K562 (cell line): ENCODE measurements at regions not wholly inside any gene's neighbourhood (a gene's known extent, or its start where the extent isn't known, plus 50 kb on each side); places are given as distances from the start of the nearest gene placed in this dataset.

Experiments
- ATAC-seq: fragments of 200-7000 bp; cut with Tn5 transposase; 3 replicates; pipeline ENCODE4 v1.9.1; 2020; ENCODE audit warnings: moderate library complexity
- BruUV-seq: library from RNA; stranded (reverse); fragments of 400-500 nt; replicated peaks from 2 replicates; lab custom pipeline; 2021; lab: Mats Ljungman, UMichigan
- CTCF ChIA-PET: fragments of 300-600 bp; formaldehyde crosslinking; extraction: SDS; loops from one replicate; lab custom pipeline; 2021; ENCODE audit warnings: low intra/inter-chr PET ratio; lab: Yijun Ruan, JAX
- POLR2A ChIA-PET: fragments of 300-600, 350-650 bp; sonication (Branson Sonifier 250); formaldehyde crosslinking; extraction: SDS; loops from one replicate; lab custom pipeline; 2021; ENCODE audit warnings: antibody characterized with exemption, inconsistent platforms; lab: Yijun Ruan, JAX
- DNase-seq, 4 experiments: peaks; one replicate each; pipeline versions ENCODE4 v3.0.0 to v3.0.0-alpha.2; 2011 to 2018; ENCODE audit warnings: low spot score in 3 of 4, mixed read lengths in 3 of 4; ENCODE audit errors: extremely low read depth in 1 of 4
- FAIRE-seq: peaks from 2 replicates; lab custom pipeline; 2011; peaks lifted over from hg19 to GRCh38; lab: Jason Lieb, UNC
- H2AFZ ChIP-seq: 2 replicates; pipeline ENCODE4 v1.6.0; 2011; ENCODE audit warnings: low read depth, low read length, control low read depth, inconsistent platforms
- H3K27ac ChIP-seq: fragments of 200-600 bp; 3 replicates; pipeline ENCODE4 v1.8.0; 2011; ENCODE audit warnings: low read depth, mild to moderate bottlenecking, control low read depth, inconsistent platforms, low read length, moderate library complexity, mixed read lengths; ENCODE audit errors: extremely low read depth
- H3K27me3 ChIP-seq, 2 experiments: fragments of 300-600 bp in 1 of 2; 2 replicates in 1 of 2; 3 replicates in 1 of 2; pipeline versions ENCODE4 v1.6.0 to v1.8.0; 2011; ENCODE audit warnings: inconsistent platforms in 2 of 2, low read length in 2 of 2, mild to moderate bottlenecking in 1 of 2, mixed read lengths in 1 of 2, moderate library complexity in 1 of 2; ENCODE audit not compliant: control insufficient read depth in 2 of 2, insufficient read depth in 2 of 2
- H3K36me3 ChIP-seq: fragments of 300-600 bp; 3 replicates; pipeline ENCODE4 v1.8.0; 2011; ENCODE audit warnings: mild to moderate bottlenecking, low read length, inconsistent platforms; ENCODE audit not compliant: control insufficient read depth, insufficient read depth
- H3K4me1 ChIP-seq, 2 experiments: fragments of 200-600 bp in 1 of 2; replicated peaks in 1 of 2; 2 replicates in 1 of 2; 3 replicates in 1 of 2; pipeline versions ENCODE4 v1.5.1 to v1.8.0; 2011; ENCODE audit warnings: inconsistent platforms in 2 of 2, low read length in 2 of 2, mild to moderate bottlenecking in 1 of 2, mixed read lengths in 1 of 2, moderate library complexity in 1 of 2; ENCODE audit not compliant: control insufficient read depth in 2 of 2, insufficient read depth in 2 of 2
- H3K4me2 ChIP-seq: 2 replicates; pipeline ENCODE4 v1.6.1; 2011; ENCODE audit warnings: low read length, control low read depth, inconsistent platforms, mixed read lengths; ENCODE audit not compliant: insufficient read depth
- H3K4me3 ChIP-seq: fragments of 200-600 bp; sonication (generic), shearing (Covaris generic); 2 replicates; pipeline ENCODE4 v1.5.1; 2016; ENCODE audit warnings: control low read depth, inconsistent platforms
- H3K79me2 ChIP-seq: fragments of 200-600 bp; 3 replicates; pipeline ENCODE4 v1.8.0; 2011; ENCODE audit warnings: low read length, inconsistent platforms; ENCODE audit not compliant: control insufficient read depth, insufficient read depth
- H3K9ac ChIP-seq, 2 experiments: 2 replicates each; pipeline versions ENCODE4 v1.6.0 to v1.6.1; 2011; ENCODE audit warnings: low read depth in 2 of 2, low read length in 2 of 2, control low read depth in 1 of 2, inconsistent platforms in 1 of 2, mild to moderate bottlenecking in 1 of 2, mixed read lengths in 1 of 2; ENCODE audit not compliant: insufficient read depth in 1 of 2
- H3K9me1 ChIP-seq: one replicate; pipeline ENCODE4 v1.6.0; 2011; ENCODE audit warnings: inconsistent platforms, mild to moderate bottlenecking, low read length, moderate library complexity; ENCODE audit not compliant: control insufficient read depth, insufficient read depth
- H3K9me3 ChIP-seq: replicated peaks from 2 replicates; pipeline ENCODE4 v1.5.1; 2011; ENCODE audit warnings: low read depth, low read length, inconsistent platforms; ENCODE audit not compliant: control insufficient read depth, insufficient read depth
- H4K20me1 ChIP-seq: replicated peaks from 2 replicates; pipeline ENCODE4 v1.6.1; 2011; ENCODE audit warnings: low read length, inconsistent platforms, mixed read lengths; ENCODE audit not compliant: control insufficient read depth, insufficient read depth
- CCNT2 ChIP-seq: IDR thresholded peaks from 2 replicates; pipeline ENCODE4 v1.6.1; 2011; ENCODE audit warnings: borderline replicate concordance, low read depth, mild to moderate bottlenecking, moderate library complexity, mixed read lengths, low read length; ENCODE audit not compliant: insufficient read length; ENCODE audit errors: extremely low read depth
- NUFIP1 ChIP-seq: fragments of 450-650 bp; IDR thresholded peaks from 2 replicates; pipeline ENCODE4 v1.6.1; 2018; ENCODE audit not compliant: partially characterized antibody
- RAD51 ChIP-seq: fragments of 450-650 bp; IDR thresholded peaks from 2 replicates; pipeline ENCODE4 v1.7.1; 2016; ENCODE audit warnings: low read depth, mild to moderate bottlenecking, borderline replicate concordance
- RBM22 ChIP-seq: fragments of 200-400 bp; formaldehyde crosslinking; IDR thresholded peaks from 2 replicates; pipeline ENCODE4 v1.6.1; 2018; ENCODE audit warnings: low read length, low read depth; ENCODE audit not compliant: poor library complexity, severe bottlenecking
- RFX5 ChIP-seq: IDR thresholded peaks from 2 replicates; pipeline ENCODE4 v1.6.1; 2011; ENCODE audit warnings: low read depth, mild to moderate bottlenecking, improper control_type of control experiment, low read length
- TAF1 ChIP-seq: IDR thresholded peaks from 2 replicates; pipeline ENCODE4 v1.6.1; 2011; ENCODE audit warnings: mild to moderate bottlenecking, low read length, moderate library complexity; ENCODE audit not compliant: insufficient read depth, control insufficient read depth, severe bottlenecking; ENCODE audit errors: extremely low read depth
- TBP ChIP-seq: optimal IDR thresholded peaks from 2 replicates; pipeline ENCODE3; 2011; ENCODE audit warnings: low read depth, low read length, improper control_type of control experiment
- TCF15 ChIP-seq: fragments of 250-450 bp; sonication (Bioruptor Pico); IDR thresholded peaks from 2 replicates; pipeline ENCODE4 v1.8.0; 2022; ENCODE audit warnings: moderate library complexity, mild to moderate bottlenecking, inconsistent platforms
- ZNF282 ChIP-seq: sonication (generic); formaldehyde crosslinking; IDR thresholded peaks from 2 replicates; pipeline ENCODE4 v1.8.1; 2023; ENCODE audit warnings: missing genetic modification reagents
- WGBS: fragments of 100-300 bp; shearing (Covaris generic); methylation state at CpG from one replicate; pipeline ENCODE4 v1.1.6; 2016; ENCODE audit warnings: low coverage, mixed read lengths; ENCODE audit not compliant: insufficient coverage; ENCODE audit errors: missing lambda C conversion rate; 5-methylcytosine and 5-hydroxymethylcytosine counted together
- in situ Hi-C: fragments of 300-500 bp; cut with MboI; formaldehyde crosslinking; loops from 4 replicates; pipeline ENCODE4 v1.15.0; 2018; ENCODE audit warnings: inconsistent platforms, mixed read lengths
- intact Hi-C: fragments of 100-400 bp; cut with micrococcal nuclease; formaldehyde crosslinking; loops from 2 replicates; pipeline ENCODE4 v1.14.2; 2022

- no peaks in the 10 kb centered on the region for H3K79me2 ChIP-seq
- DNase-seq = no peak
- H3K36me3 ChIP-seq = no peaks in the 10 kb centered on the region
- no peak overlapping the region for H3K27ac ChIP-seq
- H3K9ac ChIP-seq = no peak overlapping the region
- TF ChIP-seq TBP (no peak), TCF15 (CRISPR knock-in tag) (no peak), RAD51 (no peak), RBM22 (no peak), RFX5 (no peak), NUFIP1 (no peak), ZNF282 (CRISPR knock-in tag) (no peak), TAF1 (no peak), CCNT2 (no peak)
- H2AFZ ChIP-seq = no peak overlapping the region
- intact Hi-C loops = no loop called here
- no peak overlapping the region for H3K4me2 ChIP-seq
- H4K20me1 ChIP-seq = no peaks in the 10 kb centered on the region
- H3K27me3 ChIP-seq = no peaks in the 10 kb centered on the region
- no peaks in the 10 kb centered on the region for H3K9me1 ChIP-seq
- no peaks in the 10 kb centered on the region for H3K9me3 ChIP-seq
- BruUV-seq = no TSS peak
- CTCF ChIA-PET = no interaction called here
- in situ Hi-C loops = no loop called here
- POLR2A ChIA-PET = no interaction called here
- H3K4me1 ChIP-seq = no peaks in the 10 kb centered on the region
- H3K4me3 ChIP-seq = no peak overlapping the region
- 2% methylated on average over 10 of the region's 10 CpGs for WGBS
- no peak for ATAC-seq
- FAIRE-seq = no peak
These were observed 360.4 kb upstream of the NR5A2 start for GRCh38 chr1:199667089-199667488.
